SK-N-MC (cell line): ENCODE measurements at regions not wholly inside any gene's neighbourhood (a gene's known extent, or its start where the extent isn't known, plus 50 kb on each side); places are given as distances from the start of the nearest gene placed in this dataset.

ENCODE experiments used
- EZH2 ChIP-seq: fragments of 200-600 bp; sonication (generic); IDR thresholded peaks from one replicate; pipeline ENCODE4 v1.6.1; 2017; ENCODE audit warnings: antibody characterized with exemption
- FOXP2 ChIP-seq: optimal IDR thresholded peaks from 2 replicates; pipeline ENCODE3; 2011; ENCODE audit warnings: mild to moderate bottlenecking, moderate library complexity; ENCODE audit not compliant: insufficient read depth; ENCODE audit errors: extremely low read length, control extremely low read depth
- POLR2AphosphoS5 ChIP-seq: IDR thresholded peaks from 2 replicates; pipeline ENCODE4 v1.6.1; 2012; ENCODE audit warnings: mild to moderate bottlenecking, low read depth, low read length, borderline replicate concordance

- TF ChIP-seq EZH2, result no peak
- no peak for TF ChIP-seq POLR2AphosphoS5
- no peak for TF ChIP-seq FOXP2
Observed at GRCh38 chr10:121099592-121099991, 248.4 kb downstream of the WDR11 start.
